Hepatocyte (in vitro differentiated cells): ENCODE measurements at regions not wholly inside any gene's neighbourhood (a gene's known extent, or its start where the extent isn't known, plus 50 kb on each side); places are given as distances from the start of the nearest gene placed in this dataset.

Experiments
- EZH2 ChIP-seq: fragments of 200-600 bp; sonication (generic); IDR thresholded peaks from 2 replicates; pipeline ENCODE4 v1.6.1; 2016; ENCODE audit warnings: antibody characterized with exemption, mild to moderate bottlenecking, borderline replicate concordance
- EZH2phosphoT487 ChIP-seq: fragments of 200-600 bp; sonication (generic); IDR thresholded peaks from one replicate; pipeline ENCODE4 v1.6.1; 2018; ENCODE audit warnings: antibody characterized with exemption, mild to moderate bottlenecking, low read depth, moderate library complexity; ENCODE audit not compliant: unreplicated experiment, severe bottlenecking
- TF ChIP-seq, protein P1 (sequence below): fragments of 200-600 bp; sonication (generic); IDR thresholded peaks from 2 replicates; pipeline ENCODE4 v1.5.1; 2016; ENCODE audit warnings: antibody characterized with exemption, mild to moderate bottlenecking; ENCODE audit not compliant: poor library complexity

DNA sequence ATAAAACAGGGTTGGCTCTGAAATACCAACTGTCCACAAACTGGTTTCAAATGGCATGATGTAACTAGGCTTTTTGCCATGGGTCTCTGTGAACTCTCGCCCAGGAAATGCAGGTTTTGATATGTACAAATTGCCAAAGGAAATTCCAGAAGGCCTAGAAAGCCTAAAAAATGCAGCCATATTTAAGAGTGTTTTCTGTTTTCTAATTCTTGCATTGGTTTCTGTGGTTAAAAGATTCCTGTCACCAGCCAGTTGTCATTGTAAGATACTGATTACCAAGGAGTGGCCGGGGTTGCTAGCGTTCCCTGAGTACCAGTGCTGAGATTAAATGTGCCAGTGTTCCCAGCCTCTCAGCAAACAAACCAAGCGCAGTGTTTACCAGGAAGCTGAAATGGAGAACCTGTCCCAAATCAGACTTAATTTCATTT, 53.9 kb upstream of the SORBS2 start:
- TF ChIP-seq, protein P1, sequence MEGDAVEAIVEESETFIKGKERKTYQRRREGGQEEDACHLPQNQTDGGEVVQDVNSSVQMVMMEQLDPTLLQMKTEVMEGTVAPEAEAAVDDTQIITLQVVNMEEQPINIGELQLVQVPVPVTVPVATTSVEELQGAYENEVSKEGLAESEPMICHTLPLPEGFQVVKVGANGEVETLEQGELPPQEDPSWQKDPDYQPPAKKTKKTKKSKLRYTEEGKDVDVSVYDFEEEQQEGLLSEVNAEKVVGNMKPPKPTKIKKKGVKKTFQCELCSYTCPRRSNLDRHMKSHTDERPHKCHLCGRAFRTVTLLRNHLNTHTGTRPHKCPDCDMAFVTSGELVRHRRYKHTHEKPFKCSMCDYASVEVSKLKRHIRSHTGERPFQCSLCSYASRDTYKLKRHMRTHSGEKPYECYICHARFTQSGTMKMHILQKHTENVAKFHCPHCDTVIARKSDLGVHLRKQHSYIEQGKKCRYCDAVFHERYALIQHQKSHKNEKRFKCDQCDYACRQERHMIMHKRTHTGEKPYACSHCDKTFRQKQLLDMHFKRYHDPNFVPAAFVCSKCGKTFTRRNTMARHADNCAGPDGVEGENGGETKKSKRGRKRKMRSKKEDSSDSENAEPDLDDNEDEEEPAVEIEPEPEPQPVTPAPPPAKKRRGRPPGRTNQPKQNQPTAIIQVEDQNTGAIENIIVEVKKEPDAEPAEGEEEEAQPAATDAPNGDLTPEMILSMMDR = no peak
- TF ChIP-seq EZH2phosphoT487 (no peak), EZH2 (no peak)
